ENCODE measurements at regions not wholly inside any gene's neighbourhood (a gene's known extent, or its start where the extent isn't known, plus 50 kb on each side); places are given as distances from the start of the nearest gene placed in this dataset.

DNA sequence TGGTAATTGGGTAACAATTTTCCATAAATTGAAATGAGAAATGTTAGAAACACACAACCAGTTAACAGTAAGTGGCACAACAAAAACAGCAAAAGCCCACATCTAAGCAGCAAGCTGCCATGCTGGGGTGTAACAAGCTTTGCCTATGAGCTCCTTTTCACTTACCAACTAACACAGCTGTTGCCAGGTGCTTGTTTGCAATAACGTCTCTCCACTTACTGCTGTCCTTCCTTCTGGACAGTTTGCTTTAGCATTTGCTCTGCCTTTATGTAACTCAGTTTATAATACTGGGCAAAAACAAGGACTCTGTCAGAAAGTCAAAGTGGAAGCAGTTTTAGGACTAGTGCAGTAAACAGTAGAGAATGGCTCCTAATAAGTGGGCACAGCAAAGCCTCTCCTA is 740.9 kb downstream of the POM121L12 start:
- no peak overlapping the region for H3K9ac ChIP-seq (replicated peaks in 1 of 4; ENCODE audit: extremely low read depth in 1 of 4, low read depth in 3 of 4, low read length in 3 of 4)
- 82% methylated on average over 1 of the region's 1 CpG; no CpG with 5 or more reads in 1 of the 2 experiments for WGBS, 2 experiments (ENCODE audit: extremely low coverage in 1 of 2, insufficient coverage in 1 of 2, insufficient read length in 1 of 2, insufficient replicate concordance in 2 of 2, low coverage in 1 of 2, low lambda C conversion rate in 2 of 2, missing lambda C conversion rate in 1 of 2)
- no peak for TF ChIP-seq CTBP2 (IDR thresholded peaks at IDR 0.05; ENCODE audit: borderline replicate concordance, insufficient read depth, insufficient read length, low read length)
- no peak for TF ChIP-seq PHF8 (conservative IDR thresholded peaks at IDR 0.05; ENCODE audit: low read depth, low read length)
- TF ChIP-seq RAD21 (IDR thresholded peaks at IDR 0.05 in 1 of 2, conservative IDR thresholded peaks at IDR 0.05 in 1 of 2; ENCODE audit: low read depth in 2 of 2, low read length in 2 of 2), result no peak
- TF ChIP-seq, protein P1, sequence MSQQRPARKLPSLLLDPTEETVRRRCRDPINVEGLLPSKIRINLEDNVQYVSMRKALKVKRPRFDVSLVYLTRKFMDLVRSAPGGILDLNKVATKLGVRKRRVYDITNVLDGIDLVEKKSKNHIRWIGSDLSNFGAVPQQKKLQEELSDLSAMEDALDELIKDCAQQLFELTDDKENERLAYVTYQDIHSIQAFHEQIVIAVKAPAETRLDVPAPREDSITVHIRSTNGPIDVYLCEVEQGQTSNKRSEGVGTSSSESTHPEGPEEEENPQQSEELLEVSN (IDR thresholded peaks at IDR 0.05), result no peak
- no peak for TF ChIP-seq TBP (IDR thresholded peaks at IDR 0.05; ENCODE audit: low read depth, low read length)
- TF ChIP-seq KDM5A (IDR thresholded peaks at IDR 0.05; ENCODE audit: low read length), result no peak

More for the DNA sequence above, 740.9 kb downstream of the POM121L12 start:
- H3K18ac ChIP-seq (ENCODE audit: extremely low read depth, low read length), result no peak overlapping the region
- no peaks in the 10 kb centered on the region for H3K79me1 ChIP-seq (ENCODE audit: low read depth, low read length)
- no peaks in the 10 kb centered on the region; a peak in 1 of 8 replicates for H3K36me3 ChIP-seq (ENCODE audit: control insufficient read depth in 2 of 4, insufficient read depth in 4 of 4, low read length in 3 of 4)
- H3K9me3 ChIP-seq (ENCODE audit: insufficient read depth in 2 of 2, low read depth in 1 of 2, low read length in 1 of 2), result no peaks in the 10 kb centered on the region
- H3K23me2 ChIP-seq (ENCODE audit: low read depth, low read length), result no peaks in the 10 kb centered on the region
- no peak overlapping the region for H4K8ac ChIP-seq (ENCODE audit: extremely low read depth, insufficient read depth, low read length)
- no peak overlapping the region for H3K4ac ChIP-seq (replicated peaks; ENCODE audit: insufficient read length, low read depth, low read length)
- H4K5ac ChIP-seq (ENCODE audit: insufficient read length, low read depth, low read length), result no peak overlapping the region
- H2BK120ac ChIP-seq (replicated peaks; ENCODE audit: low read depth, low read length), result no peak overlapping the region
- H2BK12ac ChIP-seq (ENCODE audit: low read depth, low read length), result no peak overlapping the region
- no peak overlapping the region for H3K56ac ChIP-seq (replicated peaks; ENCODE audit: insufficient read length, low read depth, low read length)
- CTCF ChIA-PET (ENCODE audit: partially characterized antibody), result no interaction called here
- no peak overlapping the region for H3K23ac ChIP-seq (ENCODE audit: insufficient read length)
- no peak overlapping the region for H3K4me2 ChIP-seq (ENCODE audit: insufficient read depth in 1 of 2, low read depth in 2 of 2, low read length in 2 of 2)
- H3K27me3 ChIP-seq (replicated peaks in 1 of 4; ENCODE audit: control insufficient read depth in 3 of 4, extremely low read depth in 1 of 4, insufficient read depth in 3 of 4, low read length in 3 of 4), result no peaks in the 10 kb centered on the region
- H3K14ac ChIP-seq (ENCODE audit: insufficient read length), result no peak overlapping the region
- H4K20me1 ChIP-seq (replicated peaks in 1 of 2; ENCODE audit: control insufficient read depth in 1 of 2, insufficient read depth in 2 of 2, low read length in 2 of 2), result no peaks in the 10 kb centered on the region
- H3K4me1 ChIP-seq (replicated peaks in 1 of 4; ENCODE audit: control insufficient read depth in 3 of 4, insufficient read depth in 4 of 4, low read length in 3 of 4), result no peaks in the 10 kb centered on the region
- no peak overlapping the region for H2BK20ac ChIP-seq (ENCODE audit: low read length)
- H3K79me2 ChIP-seq (ENCODE audit: control insufficient read depth in 1 of 2, insufficient read depth in 2 of 2, low read length in 2 of 2), result no peaks in the 10 kb centered on the region
- FAIRE-seq (no peak), DNase-seq (ENCODE audit: low read depth in 1 of 2, low spot score in 2 of 2) (no peak)
- H4K91ac ChIP-seq (replicated peaks; ENCODE audit: insufficient read length, low read length), result no peak overlapping the region
- no peak overlapping the region for H3K27ac ChIP-seq (ENCODE audit: low read depth, low read length)
- H3K4me3 ChIP-seq (ENCODE audit: extremely low read depth in 1 of 4, insufficient read depth in 2 of 4, low read depth in 3 of 4, low read length in 4 of 4), result no peak overlapping the region
- no peak overlapping the region for H2BK5ac ChIP-seq (ENCODE audit: low read depth, low read length)
- no peak overlapping the region for H2AK5ac ChIP-seq (ENCODE audit: low read depth, low read length)
- H2BK15ac ChIP-seq (ENCODE audit: low read length), result no peak overlapping the region
- POLR2A ChIA-PET (ENCODE audit: partially characterized antibody), result no interaction called here
- H2AFZ ChIP-seq (ENCODE audit: low read length), result peak overlapping the region; percentile 74; the same call in 1 of the 2 replicates

All from H1 (cell line).